DND-41 (cell line): ENCODE measurements at regions not wholly inside any gene's neighbourhood (a gene's known extent, or its start where the extent isn't known, plus 50 kb on each side); places are given as distances from the start of the nearest gene placed in this dataset.
"Not testable (repeated sequence)": the region's sequence is repeated elsewhere in the genome, so short reads cannot be mapped to it uniquely, and the experiment has no call there.

Experiments used
- ATAC-seq: fragments of 200-7000 bp; cut with Tn5 transposase; 3 replicates; pipeline ENCODE4 v1.9.1; 2021; ENCODE audit warnings: low read depth; ENCODE audit not compliant: insufficient read depth
- DNase-seq: peaks from one replicate; pipeline ENCODE4 v3.0.0-alpha.2; 2020
- H2AFZ ChIP-seq: 2 replicates; pipeline ENCODE4 v1.6.0; 2012; ENCODE audit warnings: low read depth, low read length
- H3K27ac ChIP-seq: 2 replicates; pipeline ENCODE4 v1.5.1; 2012; ENCODE audit warnings: low read length, inconsistent platforms
- H3K27me3 ChIP-seq: fragments of 200-600 bp; sonication (generic); 2 replicates; pipeline ENCODE4 v1.6.0; 2012; ENCODE audit warnings: low read length, mild to moderate bottlenecking, inconsistent platforms; ENCODE audit not compliant: insufficient read depth, poor library complexity
- H3K36me3 ChIP-seq: 2 replicates; pipeline ENCODE4 v1.5.1; 2012; ENCODE audit warnings: low read length, inconsistent platforms; ENCODE audit not compliant: insufficient read depth
- H3K4me1 ChIP-seq: 2 replicates; pipeline ENCODE4 v1.5.1; 2012; ENCODE audit warnings: mild to moderate bottlenecking, low read length; ENCODE audit not compliant: insufficient read depth
- H3K4me2 ChIP-seq: 2 replicates; pipeline ENCODE4 v1.6.0; 2012; ENCODE audit warnings: mild to moderate bottlenecking, moderate library complexity, low read length, inconsistent platforms; ENCODE audit not compliant: insufficient read depth
- H3K4me3 ChIP-seq, 2 experiments: fragments of 200-600 bp in 1 of 2; shearing (Covaris generic) in 1 of 2; 2 replicates each; pipeline ENCODE4 v1.5.1; 2012 to 2016; ENCODE audit warnings: inconsistent platforms in 2 of 2, low read length in 2 of 2, mild to moderate bottlenecking in 2 of 2, low read depth in 1 of 2, moderate library complexity in 1 of 2
- H3K79me2 ChIP-seq: 2 replicates; pipeline ENCODE4 v1.6.0; 2012; ENCODE audit warnings: low read length, inconsistent platforms; ENCODE audit not compliant: insufficient read depth
- H3K9ac ChIP-seq: 2 replicates; pipeline ENCODE4 v1.6.0; 2012; ENCODE audit warnings: low read depth, mild to moderate bottlenecking, inconsistent platforms, low read length, moderate library complexity
- H3K9me3 ChIP-seq: 2 replicates; pipeline ENCODE4 v1.5.1; 2012; ENCODE audit warnings: low read length, moderate library complexity, mild to moderate bottlenecking, inconsistent platforms; ENCODE audit not compliant: insufficient read depth, severe bottlenecking
- H4K20me1 ChIP-seq: 2 replicates; pipeline ENCODE4 v1.6.0; 2012; ENCODE audit warnings: low read length; ENCODE audit not compliant: insufficient read depth
- EZH2 ChIP-seq: IDR thresholded peaks from 3 replicates; pipeline ENCODE4 v1.6.1; 2012; ENCODE audit warnings: borderline replicate concordance, low read depth, mild to moderate bottlenecking, moderate library complexity, low read length, inconsistent platforms; ENCODE audit not compliant: severe bottlenecking
- TF ChIP-seq, protein P1 (sequence below): IDR thresholded peaks from 2 replicates; pipeline ENCODE4 v1.5.1; 2012; ENCODE audit warnings: borderline replicate concordance, low read length, moderate library complexity, mild to moderate bottlenecking; ENCODE audit not compliant: poor library complexity, severe bottlenecking; ENCODE audit errors: extremely low read depth

DNA sequence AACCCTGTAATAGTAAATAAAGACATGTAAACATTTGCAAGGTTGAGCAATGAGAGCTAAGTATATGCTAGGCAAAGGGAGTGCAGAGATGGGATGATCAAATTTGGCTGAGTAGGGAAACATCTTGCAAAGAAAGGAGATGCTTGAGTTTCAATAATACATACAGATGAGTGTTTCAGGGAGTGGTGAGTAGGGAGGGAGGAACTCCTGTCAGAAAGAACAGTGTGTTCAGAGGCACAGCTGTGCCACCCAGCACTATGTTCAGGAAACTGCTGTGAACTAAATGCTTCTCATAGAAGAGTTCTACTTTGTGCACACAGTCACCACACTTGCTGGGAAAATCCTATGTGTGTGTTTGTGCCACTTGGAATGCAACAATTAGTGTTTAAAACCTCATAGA is 1077.1 kb downstream of the UQCRFS1 start:
- DNase-seq (no peak), ATAC-seq (no peak)
- Histone ChIP-seq H3K27ac (no peak overlapping the region), H3K9me3 (no peaks in the 10 kb centered on the region), H2AFZ (no peak overlapping the region), H3K36me3 (no peaks in the 10 kb centered on the region), H3K79me2 (no peaks in the 10 kb centered on the region), H3K4me2 (no peak overlapping the region), H3K4me1 (no peaks in the 10 kb centered on the region), H3K4me3 (no peak overlapping the region), H3K9ac (no peak overlapping the region), H3K27me3 (no peaks in the 10 kb centered on the region), H4K20me1 (no peaks in the 10 kb centered on the region)
- TF ChIP-seq, protein P1, sequence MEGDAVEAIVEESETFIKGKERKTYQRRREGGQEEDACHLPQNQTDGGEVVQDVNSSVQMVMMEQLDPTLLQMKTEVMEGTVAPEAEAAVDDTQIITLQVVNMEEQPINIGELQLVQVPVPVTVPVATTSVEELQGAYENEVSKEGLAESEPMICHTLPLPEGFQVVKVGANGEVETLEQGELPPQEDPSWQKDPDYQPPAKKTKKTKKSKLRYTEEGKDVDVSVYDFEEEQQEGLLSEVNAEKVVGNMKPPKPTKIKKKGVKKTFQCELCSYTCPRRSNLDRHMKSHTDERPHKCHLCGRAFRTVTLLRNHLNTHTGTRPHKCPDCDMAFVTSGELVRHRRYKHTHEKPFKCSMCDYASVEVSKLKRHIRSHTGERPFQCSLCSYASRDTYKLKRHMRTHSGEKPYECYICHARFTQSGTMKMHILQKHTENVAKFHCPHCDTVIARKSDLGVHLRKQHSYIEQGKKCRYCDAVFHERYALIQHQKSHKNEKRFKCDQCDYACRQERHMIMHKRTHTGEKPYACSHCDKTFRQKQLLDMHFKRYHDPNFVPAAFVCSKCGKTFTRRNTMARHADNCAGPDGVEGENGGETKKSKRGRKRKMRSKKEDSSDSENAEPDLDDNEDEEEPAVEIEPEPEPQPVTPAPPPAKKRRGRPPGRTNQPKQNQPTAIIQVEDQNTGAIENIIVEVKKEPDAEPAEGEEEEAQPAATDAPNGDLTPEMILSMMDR = no peak
- no peak for TF ChIP-seq EZH2

DNA sequence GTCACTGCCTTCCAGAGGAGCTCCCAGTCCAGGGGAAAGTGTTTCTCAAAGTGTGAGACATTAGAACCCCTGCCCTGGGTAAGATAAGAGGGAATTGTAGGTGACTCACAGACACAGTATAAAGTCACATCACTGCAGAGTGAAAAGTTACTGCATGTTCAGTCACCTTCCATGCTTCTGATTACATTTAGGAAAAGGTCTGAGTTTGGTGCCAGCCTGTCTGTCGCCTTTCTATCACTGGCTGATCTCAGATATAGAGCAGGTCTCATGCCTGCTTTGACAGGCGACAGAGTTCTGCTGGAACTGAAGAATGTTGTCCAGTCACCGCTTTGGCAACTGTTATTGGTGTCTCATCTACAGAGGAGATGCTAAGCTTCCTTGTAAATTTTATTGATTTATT is 1078.6 kb downstream of the UQCRFS1 start:
- Histone ChIP-seq H4K20me1 (no peaks in the 10 kb centered on the region), H3K27me3 (no peaks in the 10 kb centered on the region), H3K9me3 (no peaks in the 10 kb centered on the region), H2AFZ (no peak overlapping the region), H3K4me3 (no peak overlapping the region), H3K79me2 (no peaks in the 10 kb centered on the region), H3K27ac (no peak overlapping the region), H3K4me1 (no peaks in the 10 kb centered on the region), H3K9ac (no peak overlapping the region), H3K4me2 (no peak overlapping the region), H3K36me3 (no peaks in the 10 kb centered on the region)
- no peak for ATAC-seq
- TF ChIP-seq, protein P1 = no peak
- no peak for TF ChIP-seq EZH2
- no peak for DNase-seq

DNA sequence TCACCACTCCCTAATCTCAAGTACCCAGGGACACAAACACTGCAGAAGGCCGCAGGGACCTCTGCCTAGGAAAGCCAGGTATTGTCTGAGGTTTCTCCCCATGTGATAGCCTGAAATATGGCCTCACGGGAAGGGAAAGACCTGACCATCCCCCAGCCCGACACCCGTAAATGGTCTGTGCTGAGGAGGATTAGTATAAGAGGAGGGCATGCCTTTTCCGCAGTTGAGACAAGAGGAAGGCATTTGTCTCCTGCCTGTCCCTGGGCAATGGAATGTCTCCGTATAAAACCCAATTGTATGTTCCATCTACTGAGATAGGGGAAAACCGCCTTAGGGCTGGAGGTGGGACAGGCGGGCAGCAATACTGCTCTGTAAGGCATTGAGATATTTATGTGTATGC is 1082.1 kb downstream of the UQCRFS1 start:
- not testable (repeated sequence) for H3K4me3 ChIP-seq, ATAC-seq, H3K9ac ChIP-seq, DNase-seq, H2AFZ ChIP-seq, H3K27ac ChIP-seq, H3K4me2 ChIP-seq, H3K9me3 ChIP-seq, H3K79me2 ChIP-seq, H4K20me1 ChIP-seq, H3K27me3 ChIP-seq, H3K36me3 ChIP-seq, H3K4me1 ChIP-seq

- TF ChIP-seq, protein P1 = no peak
- no peak for TF ChIP-seq EZH2
- Histone ChIP-seq H2AFZ (no peak overlapping the region), H3K4me2 (no peak overlapping the region)
Measured at GRCh38 chr19:28130066-28130511, 1082.9 kb downstream of the UQCRFS1 start.

More at GRCh38 chr19:28130066-28130511, 1082.9 kb downstream of the UQCRFS1 start:
- no peaks in the 10 kb centered on the region for H3K36me3 ChIP-seq
- H3K79me2 ChIP-seq = no peaks in the 10 kb centered on the region
- no peaks in the 10 kb centered on the region for H3K9me3 ChIP-seq
- no peak for ATAC-seq
- no peak overlapping the region for H3K27ac ChIP-seq
- no peaks in the 10 kb centered on the region for H3K4me1 ChIP-seq
- H4K20me1 ChIP-seq = no peaks in the 10 kb centered on the region
- no peak for DNase-seq
- H3K27me3 ChIP-seq = no peaks in the 10 kb centered on the region
- H3K4me3 ChIP-seq = no peak overlapping the region
- no peak overlapping the region for H3K9ac ChIP-seq
